DND-41 (cell line): ENCODE measurements at regions not wholly inside any gene's neighbourhood (a gene's known extent, or its start where the extent isn't known, plus 50 kb on each side); places are given as distances from the start of the nearest gene placed in this dataset.

Experiments used
- ATAC-seq: fragments of 200-7000 bp; cut with Tn5 transposase; 3 replicates; pipeline ENCODE4 v1.9.1; 2021; ENCODE audit warnings: low read depth; ENCODE audit not compliant: insufficient read depth
- DNase-seq: peaks from one replicate; pipeline ENCODE4 v3.0.0-alpha.2; 2020
- H2AFZ ChIP-seq: 2 replicates; pipeline ENCODE4 v1.6.0; 2012; ENCODE audit warnings: low read depth, low read length
- H3K27ac ChIP-seq: 2 replicates; pipeline ENCODE4 v1.5.1; 2012; ENCODE audit warnings: low read length, inconsistent platforms
- H3K27me3 ChIP-seq: fragments of 200-600 bp; sonication (generic); 2 replicates; pipeline ENCODE4 v1.6.0; 2012; ENCODE audit warnings: low read length, mild to moderate bottlenecking, inconsistent platforms; ENCODE audit not compliant: insufficient read depth, poor library complexity
- H3K36me3 ChIP-seq: 2 replicates; pipeline ENCODE4 v1.5.1; 2012; ENCODE audit warnings: low read length, inconsistent platforms; ENCODE audit not compliant: insufficient read depth
- H3K4me1 ChIP-seq: 2 replicates; pipeline ENCODE4 v1.5.1; 2012; ENCODE audit warnings: mild to moderate bottlenecking, low read length; ENCODE audit not compliant: insufficient read depth
- H3K4me2 ChIP-seq: 2 replicates; pipeline ENCODE4 v1.6.0; 2012; ENCODE audit warnings: mild to moderate bottlenecking, moderate library complexity, low read length, inconsistent platforms; ENCODE audit not compliant: insufficient read depth
- H3K4me3 ChIP-seq, 2 experiments: fragments of 200-600 bp in 1 of 2; shearing (Covaris generic) in 1 of 2; 2 replicates each; pipeline ENCODE4 v1.5.1; 2012 to 2016; ENCODE audit warnings: inconsistent platforms in 2 of 2, low read length in 2 of 2, mild to moderate bottlenecking in 2 of 2, low read depth in 1 of 2, moderate library complexity in 1 of 2
- H3K79me2 ChIP-seq: 2 replicates; pipeline ENCODE4 v1.6.0; 2012; ENCODE audit warnings: low read length, inconsistent platforms; ENCODE audit not compliant: insufficient read depth
- H3K9ac ChIP-seq: 2 replicates; pipeline ENCODE4 v1.6.0; 2012; ENCODE audit warnings: low read depth, mild to moderate bottlenecking, inconsistent platforms, low read length, moderate library complexity
- H3K9me3 ChIP-seq: 2 replicates; pipeline ENCODE4 v1.5.1; 2012; ENCODE audit warnings: low read length, moderate library complexity, mild to moderate bottlenecking, inconsistent platforms; ENCODE audit not compliant: insufficient read depth, severe bottlenecking
- H4K20me1 ChIP-seq: 2 replicates; pipeline ENCODE4 v1.6.0; 2012; ENCODE audit warnings: low read length; ENCODE audit not compliant: insufficient read depth
- EZH2 ChIP-seq: IDR thresholded peaks from 3 replicates; pipeline ENCODE4 v1.6.1; 2012; ENCODE audit warnings: borderline replicate concordance, low read depth, mild to moderate bottlenecking, moderate library complexity, low read length, inconsistent platforms; ENCODE audit not compliant: severe bottlenecking
- TF ChIP-seq, protein P1 (sequence below): IDR thresholded peaks from 2 replicates; pipeline ENCODE4 v1.5.1; 2012; ENCODE audit warnings: borderline replicate concordance, low read length, moderate library complexity, mild to moderate bottlenecking; ENCODE audit not compliant: poor library complexity, severe bottlenecking; ENCODE audit errors: extremely low read depth

DNA sequence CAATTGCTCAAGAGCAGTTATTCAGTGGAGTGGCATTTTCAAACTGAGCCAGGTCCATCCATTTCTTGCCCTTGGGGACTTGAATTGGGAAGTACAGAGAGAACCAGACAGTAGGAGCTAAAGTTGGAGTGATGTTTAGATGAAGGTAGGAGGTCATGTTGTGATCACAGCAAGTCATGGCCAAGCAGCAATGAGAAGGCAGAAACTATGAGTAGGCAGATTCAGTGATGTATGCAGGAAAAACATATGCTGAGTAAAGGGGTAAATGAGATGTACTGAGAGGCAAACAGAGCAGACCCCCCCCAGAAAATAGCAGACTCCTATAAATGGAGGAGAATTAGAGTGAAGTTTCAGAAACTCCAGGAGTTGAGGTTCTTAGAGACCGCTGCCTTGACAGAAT lies 95.8 kb downstream of the PERP start:
- no peaks in the 10 kb centered on the region for H3K79me2 ChIP-seq
- H3K9ac ChIP-seq = no peak overlapping the region
- no peaks in the 10 kb centered on the region for H4K20me1 ChIP-seq
- no peak overlapping the region for H3K27ac ChIP-seq
- H3K9me3 ChIP-seq = no peaks in the 10 kb centered on the region
- no peak for ATAC-seq
- H3K4me1 ChIP-seq = no peaks in the 10 kb centered on the region
- H3K27me3 ChIP-seq = no peaks in the 10 kb centered on the region
- TF ChIP-seq, protein P1, sequence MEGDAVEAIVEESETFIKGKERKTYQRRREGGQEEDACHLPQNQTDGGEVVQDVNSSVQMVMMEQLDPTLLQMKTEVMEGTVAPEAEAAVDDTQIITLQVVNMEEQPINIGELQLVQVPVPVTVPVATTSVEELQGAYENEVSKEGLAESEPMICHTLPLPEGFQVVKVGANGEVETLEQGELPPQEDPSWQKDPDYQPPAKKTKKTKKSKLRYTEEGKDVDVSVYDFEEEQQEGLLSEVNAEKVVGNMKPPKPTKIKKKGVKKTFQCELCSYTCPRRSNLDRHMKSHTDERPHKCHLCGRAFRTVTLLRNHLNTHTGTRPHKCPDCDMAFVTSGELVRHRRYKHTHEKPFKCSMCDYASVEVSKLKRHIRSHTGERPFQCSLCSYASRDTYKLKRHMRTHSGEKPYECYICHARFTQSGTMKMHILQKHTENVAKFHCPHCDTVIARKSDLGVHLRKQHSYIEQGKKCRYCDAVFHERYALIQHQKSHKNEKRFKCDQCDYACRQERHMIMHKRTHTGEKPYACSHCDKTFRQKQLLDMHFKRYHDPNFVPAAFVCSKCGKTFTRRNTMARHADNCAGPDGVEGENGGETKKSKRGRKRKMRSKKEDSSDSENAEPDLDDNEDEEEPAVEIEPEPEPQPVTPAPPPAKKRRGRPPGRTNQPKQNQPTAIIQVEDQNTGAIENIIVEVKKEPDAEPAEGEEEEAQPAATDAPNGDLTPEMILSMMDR = no peak
- no peak for TF ChIP-seq EZH2
- DNase-seq = no peak
- H3K4me3 ChIP-seq = no peak overlapping the region
- no peak overlapping the region for H3K4me2 ChIP-seq
- no peak overlapping the region for H2AFZ ChIP-seq
- no peaks in the 10 kb centered on the region for H3K36me3 ChIP-seq

DNA sequence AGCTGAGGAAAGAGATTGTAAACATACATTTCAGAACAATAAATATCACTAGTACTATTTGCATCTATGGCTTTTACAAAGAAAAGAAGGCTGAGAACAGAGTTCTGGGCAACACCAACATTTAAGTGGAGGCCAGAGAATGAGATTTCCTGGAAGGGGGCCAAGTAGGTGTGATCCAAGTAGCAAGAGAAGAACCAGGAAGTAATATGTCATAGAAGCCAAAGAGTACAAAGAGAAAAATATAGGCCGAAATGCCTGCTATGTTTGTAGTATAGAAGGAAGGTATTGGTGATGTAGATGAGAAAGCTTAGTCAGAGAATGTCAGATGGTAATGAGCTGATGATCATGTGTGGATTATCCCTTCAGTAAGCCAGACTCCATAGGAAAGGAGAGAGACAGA lies 94.5 kb downstream of the PERP start:
- no peak overlapping the region for H3K4me2 ChIP-seq
- no peaks in the 10 kb centered on the region for H3K9me3 ChIP-seq
- no peak overlapping the region for H3K4me3 ChIP-seq
- H3K79me2 ChIP-seq = no peaks in the 10 kb centered on the region
- ATAC-seq = no peak
- peak; percentile 19 for DNase-seq
- no peak overlapping the region for H3K9ac ChIP-seq
- H3K36me3 ChIP-seq = no peaks in the 10 kb centered on the region
- H2AFZ ChIP-seq = peak overlapping the region; percentile 56
- no peak for TF ChIP-seq EZH2
- TF ChIP-seq, protein P1 = no peak
- no peaks in the 10 kb centered on the region for H4K20me1 ChIP-seq
- no peak overlapping the region for H3K27ac ChIP-seq
- H3K4me1 ChIP-seq = no peaks in the 10 kb centered on the region
- no peaks in the 10 kb centered on the region for H3K27me3 ChIP-seq

DNA sequence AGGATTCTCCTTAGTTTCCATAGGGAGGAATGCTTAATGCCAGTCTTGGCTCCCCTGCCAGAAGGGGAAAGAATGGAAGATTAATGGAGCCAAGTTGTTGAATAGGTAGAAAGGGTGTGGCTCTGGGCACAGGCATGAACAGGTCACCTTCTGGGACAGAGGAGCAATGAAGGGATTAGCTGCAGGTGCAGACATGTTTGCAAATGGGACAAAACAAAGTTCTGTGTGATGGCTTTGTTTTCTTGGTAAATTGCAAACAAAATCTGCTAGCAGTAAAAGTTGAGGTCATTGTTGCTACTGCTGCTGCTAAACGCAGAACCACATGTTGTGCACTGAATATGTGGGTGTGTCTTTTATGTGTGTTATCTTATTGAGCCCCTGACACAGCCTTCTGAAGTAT lies 93.3 kb downstream of the PERP start:
- H3K4me3 ChIP-seq = no peak overlapping the region
- no peaks in the 10 kb centered on the region for H3K27me3 ChIP-seq
- H2AFZ ChIP-seq = no peak overlapping the region
- H3K27ac ChIP-seq = no peak overlapping the region
- no peak for TF ChIP-seq EZH2
- TF ChIP-seq, protein P1 = no peak
- no peaks in the 10 kb centered on the region for H3K9me3 ChIP-seq
- no peak overlapping the region for H3K9ac ChIP-seq
- no peaks in the 10 kb centered on the region for H3K36me3 ChIP-seq
- H3K4me2 ChIP-seq = no peak overlapping the region
- no peaks in the 10 kb centered on the region for H3K4me1 ChIP-seq
- DNase-seq = no peak
- no peak for ATAC-seq
- no peaks in the 10 kb centered on the region for H3K79me2 ChIP-seq
- H4K20me1 ChIP-seq = no peaks in the 10 kb centered on the region
